NCI-H524 (cell line): ENCODE measurements at regions not wholly inside any gene's neighbourhood (a gene's known extent, or its start where the extent isn't known, plus 50 kb on each side); places are given as distances from the start of the nearest gene placed in this dataset.
A peak's percentile ranks its signal among the peaks of the same experiment; 100 is the strongest.
"Not testable (repeated sequence)": the region's sequence is repeated elsewhere in the genome, so short reads cannot be mapped to it uniquely, and the experiment has no call there.

Experiments
- DNase-seq, 2 experiments: peaks; one replicate each; lab custom pipeline; 2025; lab: John Stamatoyannopoulos, UW

GRCh38 chr2:185265747-185266146, 472.9 kb upstream of the FSIP2 start:
- DNase-seq = peak in 1 of 2 experiments; percentile 5

- DNase-seq = no peak
Measured at GRCh38 chr2:185268651-185269050, 470.0 kb upstream of the FSIP2 start.

- DNase-seq = peak in 1 of 2 experiments; percentile 28
Measured at GRCh38 chr2:185274718-185275484, 463.7 kb upstream of the FSIP2 start.

GRCh38 chr2:185275979-185276378, 462.6 kb upstream of the FSIP2 start:
- peak; percentile 67 to 80 for DNase-seq

- peak; percentile 4 to 35 for DNase-seq
Measured at GRCh38 chr2:185278761-185279160, 459.8 kb upstream of the FSIP2 start.

- DNase-seq = peak in 1 of 2 experiments; percentile 19
Measured at GRCh38 chr2:185279999-185280398, 458.6 kb upstream of the FSIP2 start.

- no peak for DNase-seq
Measured at GRCh38 chr2:185284696-185285095, 453.9 kb upstream of the FSIP2 start.

- DNase-seq = not testable (repeated sequence)
Measured at GRCh38 chr2:185290012-185290411, 448.6 kb upstream of the FSIP2 start.

- DNase-seq = peak; percentile 2 to 66
Measured at GRCh38 chr2:185291035-185291647, 447.5 kb upstream of the FSIP2 start.

- no peak for DNase-seq
Measured at GRCh38 chr2:185299867-185300266, 438.7 kb upstream of the FSIP2 start.

GRCh38 chr2:185306119-185306518, 432.5 kb upstream of the FSIP2 start:
- DNase-seq = no peak

GRCh38 chr2:185316383-185316782, 422.2 kb upstream of the FSIP2 start:
- DNase-seq = no peak

- DNase-seq = no peak
Measured at GRCh38 chr2:185318271-185318724, 420.3 kb upstream of the FSIP2 start.

- DNase-seq = no peak
Measured at GRCh38 chr2:185335879-185336278, 402.7 kb upstream of the FSIP2 start.

GRCh38 chr2:185337033-185337432, 401.6 kb upstream of the FSIP2 start:
- no peak for DNase-seq

GRCh38 chr2:185338104-185338503, 400.5 kb upstream of the FSIP2 start:
- no peak for DNase-seq

GRCh38 chr2:185347445-185347844, 391.2 kb upstream of the FSIP2 start:
- no peak for DNase-seq

- DNase-seq = no peak
Measured at GRCh38 chr2:185360776-185361175, 377.8 kb upstream of the FSIP2 start.

- no peak for DNase-seq
Measured at GRCh38 chr2:185372188-185372587, 366.4 kb upstream of the FSIP2 start.

- DNase-seq = no peak
Measured at GRCh38 chr2:185373229-185373628, 365.4 kb upstream of the FSIP2 start.

GRCh38 chr2:185374878-185375277, 363.7 kb upstream of the FSIP2 start:
- no peak for DNase-seq

GRCh38 chr2:185375731-185376130, 362.9 kb upstream of the FSIP2 start:
- DNase-seq = no peak

- DNase-seq = no peak
Measured at GRCh38 chr2:185381631-185382030, 357.0 kb upstream of the FSIP2 start.
